BJ (cell line): ENCODE measurements at regions not wholly inside any gene's neighbourhood (a gene's known extent, or its start where the extent isn't known, plus 50 kb on each side); places are given as distances from the start of the nearest gene placed in this dataset.

Experiments used
- CTCF ChIA-PET: fragments of 350-600 bp; formaldehyde crosslinking; extraction: SDS; loops from one replicate; lab custom pipeline; 2021; ENCODE audit warnings: antibody characterized with exemption, inconsistent platforms; lab: Yijun Ruan, JAX
- POLR2A ChIA-PET: fragments of 300-600 bp; sonication (Branson Sonifier 250); formaldehyde crosslinking; extraction: SDS; loops from one replicate; lab custom pipeline; 2021; ENCODE audit warnings: antibody characterized with exemption; lab: Charles Lee
- DNase-seq: peaks from one replicate; pipeline ENCODE4 v3.0.0-alpha.2; 2011; ENCODE audit warnings: low read depth
- H3K27me3 ChIP-seq: 2 replicates; pipeline ENCODE4 v1.6.0; 2011; ENCODE audit warnings: low read length; ENCODE audit not compliant: control insufficient read depth, insufficient read depth
- H3K36me3 ChIP-seq: 2 replicates; pipeline ENCODE4 v1.5.1; 2011; ENCODE audit warnings: low read length; ENCODE audit not compliant: control insufficient read depth, insufficient read depth
- H3K4me3 ChIP-seq: 2 replicates; pipeline ENCODE4 v1.5.1; 2011; ENCODE audit warnings: low read depth, mild to moderate bottlenecking, control low read depth, low read length
- TF ChIP-seq, protein P1 (sequence below): IDR thresholded peaks from 2 replicates; pipeline ENCODE4 v1.5.1; 2011; ENCODE audit warnings: low read depth, mild to moderate bottlenecking, control low read depth, inconsistent platforms, low read length, moderate library complexity; ENCODE audit not compliant: insufficient read depth

DNA sequence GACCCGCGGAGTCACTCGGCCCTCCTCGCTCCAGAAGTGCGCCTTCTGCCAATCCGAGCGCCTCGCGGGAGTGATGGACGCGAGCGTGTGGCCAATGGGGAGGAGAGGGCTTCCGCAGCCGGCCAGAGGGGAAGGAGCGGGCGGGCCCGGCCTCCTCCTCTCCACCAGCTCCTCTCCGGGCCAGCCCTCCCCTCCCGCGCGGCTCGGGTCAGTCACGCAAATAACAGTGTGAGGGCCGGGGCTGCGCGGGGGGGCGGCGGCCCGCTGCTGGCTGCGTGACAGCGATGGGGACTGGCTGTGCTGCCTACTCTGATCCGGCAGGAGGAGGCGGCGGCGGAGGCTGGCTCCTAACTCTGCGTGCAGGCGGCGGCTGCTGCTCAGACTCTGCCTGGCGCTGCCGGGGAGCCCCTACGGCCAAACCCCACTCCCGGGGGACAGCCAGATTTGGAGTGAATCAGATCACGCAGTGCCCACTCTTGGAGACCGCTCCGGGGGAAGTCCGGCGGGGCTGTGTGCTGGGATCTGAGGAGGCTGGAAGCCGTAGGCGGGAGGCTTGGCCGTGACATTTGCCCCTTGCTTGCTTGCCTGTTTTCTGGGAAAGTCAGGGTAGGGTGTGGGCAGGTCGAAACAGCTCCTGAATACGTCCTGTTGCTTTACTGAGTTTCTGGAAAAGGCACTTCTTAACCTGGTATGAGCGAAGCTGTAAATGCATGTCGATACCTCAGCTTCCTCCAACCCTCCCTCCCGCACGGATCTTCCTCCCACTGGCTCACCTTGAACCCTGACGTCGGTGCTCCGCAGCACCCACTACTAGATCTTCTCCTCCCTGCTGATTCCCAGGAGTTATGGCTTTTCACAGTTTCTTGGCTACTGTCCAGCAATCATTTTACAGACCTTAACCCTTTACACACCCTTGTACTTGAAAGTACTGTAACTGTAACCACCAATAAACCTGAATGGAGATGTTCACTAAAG is 97.9 kb upstream of the SERTAD2 start:
- CTCF ChIA-PET: interaction anchor here (0.6 to 4.1 kb wide), 21 partner anchors 9 to 165 kb away, joined by 3 to 21 read pairs (median 4); partner anchors contain the start of gene SERTAD2
- peak overlapping the region; percentile 44 for H3K4me3 ChIP-seq
- TF ChIP-seq, protein P1, sequence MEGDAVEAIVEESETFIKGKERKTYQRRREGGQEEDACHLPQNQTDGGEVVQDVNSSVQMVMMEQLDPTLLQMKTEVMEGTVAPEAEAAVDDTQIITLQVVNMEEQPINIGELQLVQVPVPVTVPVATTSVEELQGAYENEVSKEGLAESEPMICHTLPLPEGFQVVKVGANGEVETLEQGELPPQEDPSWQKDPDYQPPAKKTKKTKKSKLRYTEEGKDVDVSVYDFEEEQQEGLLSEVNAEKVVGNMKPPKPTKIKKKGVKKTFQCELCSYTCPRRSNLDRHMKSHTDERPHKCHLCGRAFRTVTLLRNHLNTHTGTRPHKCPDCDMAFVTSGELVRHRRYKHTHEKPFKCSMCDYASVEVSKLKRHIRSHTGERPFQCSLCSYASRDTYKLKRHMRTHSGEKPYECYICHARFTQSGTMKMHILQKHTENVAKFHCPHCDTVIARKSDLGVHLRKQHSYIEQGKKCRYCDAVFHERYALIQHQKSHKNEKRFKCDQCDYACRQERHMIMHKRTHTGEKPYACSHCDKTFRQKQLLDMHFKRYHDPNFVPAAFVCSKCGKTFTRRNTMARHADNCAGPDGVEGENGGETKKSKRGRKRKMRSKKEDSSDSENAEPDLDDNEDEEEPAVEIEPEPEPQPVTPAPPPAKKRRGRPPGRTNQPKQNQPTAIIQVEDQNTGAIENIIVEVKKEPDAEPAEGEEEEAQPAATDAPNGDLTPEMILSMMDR: peak; percentile 53
- no peak for DNase-seq
- POLR2A ChIA-PET: interaction anchor here (0.9 to 2.1 kb wide), 2 partner anchors 16 to 98 kb away, joined by 7 to 14 read pairs; partner anchors contain the start of gene SERTAD2
- H3K36me3 ChIP-seq: no peaks in the 10 kb centered on the region
- no peaks in the 10 kb centered on the region for H3K27me3 ChIP-seq

DNA sequence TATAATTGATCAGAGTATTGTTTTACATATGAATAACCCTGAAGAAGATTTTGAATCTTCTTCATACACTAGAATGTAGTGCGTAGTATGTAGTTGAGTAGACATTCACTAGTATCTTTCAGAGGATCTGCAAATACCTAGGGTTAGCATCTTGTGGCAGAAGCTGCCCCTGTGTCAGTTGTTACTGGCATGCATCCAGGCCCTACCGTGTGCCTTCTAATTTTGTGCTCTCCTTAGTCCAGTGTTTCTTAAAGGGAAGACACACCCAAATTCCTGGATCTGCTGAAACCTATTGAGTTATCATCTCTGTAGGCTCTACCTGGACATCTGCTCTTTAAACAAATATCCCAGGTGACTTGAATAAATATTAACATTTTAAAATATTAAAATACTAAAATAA is 99.7 kb upstream of the SERTAD2 start:
- Histone ChIP-seq H3K27me3 (no peaks in the 10 kb centered on the region), H3K36me3 (no peaks in the 10 kb centered on the region), H3K4me3 (no peak overlapping the region)
- CTCF ChIA-PET: interaction anchor here (1.7 to 2.2 kb wide), 2 partner anchors 10 to 100 kb away, joined by 7 to 9 read pairs; partner anchors contain the start of gene SERTAD2
- POLR2A ChIA-PET: no interaction called here
- DNase-seq: no peak
- TF ChIP-seq, protein P1: no peak

DNA sequence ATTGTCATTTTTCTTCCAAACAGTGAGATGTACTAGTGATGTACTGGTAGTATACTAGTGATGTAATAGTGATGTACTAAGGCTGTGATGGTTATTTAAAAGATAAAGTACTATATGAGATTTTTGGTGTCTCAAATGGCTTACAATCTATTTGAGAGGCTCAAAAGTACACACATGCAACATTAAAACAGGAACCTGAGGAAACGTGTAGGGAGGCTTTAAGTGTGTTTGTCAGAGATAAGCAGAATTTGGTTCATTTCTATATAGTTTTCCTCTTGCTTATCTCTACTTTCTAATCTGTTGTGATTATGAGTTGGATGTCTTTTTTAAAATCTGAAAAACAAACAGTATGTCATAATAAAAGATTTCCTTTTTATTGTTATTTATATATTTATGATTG is 100.9 kb upstream of the SERTAD2 start:
- H3K27me3 ChIP-seq: no peaks in the 10 kb centered on the region
- no peaks in the 10 kb centered on the region for H3K36me3 ChIP-seq
- TF ChIP-seq, protein P1: no peak
- no peak for DNase-seq
- CTCF ChIA-PET: interaction anchor here (1.1 kb wide), 1 partner anchor 11 kb away, joined by 3 read pairs; no protein-coding TSS in a partner anchor
- POLR2A ChIA-PET: no interaction called here
- H3K4me3 ChIP-seq: no peak overlapping the region

DNA sequence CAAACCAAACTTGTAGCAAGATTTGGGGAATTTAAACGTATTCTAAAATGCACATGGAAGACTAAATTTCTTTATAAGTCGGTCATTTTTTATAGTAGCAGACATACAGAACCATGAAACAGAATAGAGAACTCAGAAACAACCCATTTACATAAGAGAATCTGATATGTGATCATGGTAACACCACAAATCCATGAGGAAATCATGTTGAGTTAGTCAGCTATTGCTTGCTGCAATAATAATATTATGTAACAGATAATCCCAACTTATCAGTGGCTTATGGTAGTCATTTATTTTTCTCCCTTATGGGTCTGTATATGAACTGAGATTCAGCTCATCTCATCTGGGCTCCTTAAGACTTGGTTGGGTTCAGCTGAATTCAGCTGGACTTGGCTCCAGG is 103.4 kb upstream of the SERTAD2 start:
- no peak overlapping the region for H3K4me3 ChIP-seq
- TF ChIP-seq, protein P1: no peak
- ChIA-PET POLR2A (no interaction called here), CTCF (no interaction called here)
- H3K27me3 ChIP-seq: no peaks in the 10 kb centered on the region
- no peaks in the 10 kb centered on the region for H3K36me3 ChIP-seq
- DNase-seq: no peak

DNA sequence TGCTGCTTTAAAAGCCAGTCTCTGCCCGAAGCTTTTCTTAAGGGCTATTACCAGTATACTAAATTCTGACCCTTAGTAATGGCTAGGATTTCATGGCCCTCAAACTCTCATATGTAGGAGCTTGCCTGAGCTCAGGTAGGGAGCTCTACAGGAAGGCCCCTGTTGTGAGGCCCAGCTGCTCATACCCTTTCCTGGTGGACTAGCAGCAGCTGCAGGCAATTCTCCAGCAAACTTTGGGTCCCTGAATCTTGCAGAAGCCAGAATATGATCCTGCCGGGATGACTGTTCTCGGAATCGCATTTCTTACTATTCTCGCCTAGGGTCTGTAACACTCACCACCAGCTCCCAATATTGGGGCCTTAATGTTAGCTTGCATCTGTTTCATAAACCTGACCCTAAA is 106.4 kb upstream of the SERTAD2 start:
- Histone ChIP-seq H3K36me3 (no peaks in the 10 kb centered on the region), H3K27me3 (no peaks in the 10 kb centered on the region), H3K4me3 (no peak overlapping the region)
- POLR2A ChIA-PET: no interaction called here
- CTCF ChIA-PET: interaction anchor here (1.0 kb wide), 1 partner anchor 8 kb away, joined by 4 read pairs; no protein-coding TSS in a partner anchor
- DNase-seq: no peak
- TF ChIP-seq, protein P1: no peak
